ENCODE measurements at regions not wholly inside any gene's neighbourhood (a gene's known extent, or its start where the extent isn't known, plus 50 kb on each side); places are given as distances from the start of the nearest gene placed in this dataset.
"Not testable (repeated sequence)": the region's sequence is repeated elsewhere in the genome, so short reads cannot be mapped to it uniquely, and the experiment has no call there.

- no peak for DNase-seq (ENCODE audit: low spot score)
Measured at GRCh38 chr5:66417781-66418180, 178.4 kb upstream of the MAST4 start.

- no peak for DNase-seq (ENCODE audit: low spot score)
Measured at GRCh38 chr5:66423484-66423883, 172.7 kb upstream of the MAST4 start.

- no peak for DNase-seq (ENCODE audit: low spot score)
Measured at GRCh38 chr5:66425842-66426241, 170.4 kb upstream of the MAST4 start.

- no peak for DNase-seq (ENCODE audit: low spot score)
Measured at GRCh38 chr5:66426259-66427138, 169.7 kb upstream of the MAST4 start.

GRCh38 chr5:66427139-66427442 lies 169.1 kb upstream of the MAST4 start:
- no peak for DNase-seq (ENCODE audit: low spot score)

GRCh38 chr5:66436721-66437120 lies 159.5 kb upstream of the MAST4 start:
- DNase-seq (ENCODE audit: low spot score) = peak; percentile 15

- DNase-seq (ENCODE audit: low spot score) = no peak
Measured at GRCh38 chr5:66438087-66438486, 158.1 kb upstream of the MAST4 start.

- no peak for DNase-seq (ENCODE audit: low spot score)
Measured at GRCh38 chr5:66438696-66439095, 157.5 kb upstream of the MAST4 start.

GRCh38 chr5:66440202-66440680 lies 156.0 kb upstream of the MAST4 start:
- no peak for DNase-seq (ENCODE audit: low spot score)

- DNase-seq (ENCODE audit: low spot score) = no peak
Measured at GRCh38 chr5:66441351-66441750, 154.8 kb upstream of the MAST4 start.

GRCh38 chr5:66442951-66443445 lies 153.2 kb upstream of the MAST4 start:
- DNase-seq (ENCODE audit: low spot score) = no peak

GRCh38 chr5:66443462-66444130 lies 152.6 kb upstream of the MAST4 start:
- no peak for DNase-seq (ENCODE audit: low spot score)

GRCh38 chr5:66448070-66448469 lies 148.1 kb upstream of the MAST4 start:
- not testable (repeated sequence) for DNase-seq (ENCODE audit: low spot score)

- DNase-seq (ENCODE audit: low spot score) = no peak
Measured at GRCh38 chr5:66450237-66450636, 146.0 kb upstream of the MAST4 start.

- no peak for DNase-seq (ENCODE audit: low spot score)
Measured at GRCh38 chr5:66450988-66451387, 145.2 kb upstream of the MAST4 start.

GRCh38 chr5:66452109-66452508 lies 144.1 kb upstream of the MAST4 start:
- DNase-seq (ENCODE audit: low spot score) = no peak

- DNase-seq (ENCODE audit: low spot score) = no peak
Measured at GRCh38 chr5:66454186-66455078, 141.8 kb upstream of the MAST4 start.

GRCh38 chr5:66459728-66460127 lies 136.5 kb upstream of the MAST4 start:
- DNase-seq (ENCODE audit: low spot score) = no peak

GRCh38 chr5:66467564-66467963 lies 128.6 kb upstream of the MAST4 start:
- no peak for DNase-seq (ENCODE audit: low spot score)

GRCh38 chr5:66469684-66470083 lies 126.5 kb upstream of the MAST4 start:
- no peak for DNase-seq (ENCODE audit: low spot score)

GRCh38 chr5:66472010-66472409 lies 124.2 kb upstream of the MAST4 start:
- DNase-seq (ENCODE audit: low spot score) = no peak

GRCh38 chr5:66475731-66476130 lies 120.5 kb upstream of the MAST4 start:
- DNase-seq (ENCODE audit: low spot score) = no peak
